Neural cell (in vitro differentiated cells): ENCODE measurements at regions not wholly inside any gene's neighbourhood (a gene's known extent, or its start where the extent isn't known, plus 50 kb on each side); places are given as distances from the start of the nearest gene placed in this dataset.

Source experiments
- H2AFZ ChIP-seq: fragments of 200-600, 300-800 bp; sonication (generic), shearing (Covaris generic); 2 replicates; pipeline ENCODE4 v1.6.0; 2014; ENCODE audit warnings: low read depth, mild to moderate bottlenecking, antibody characterized with exemption, low read length, moderate library complexity
- H3F3A ChIP-seq: fragments of 200-600 bp; shearing (Covaris generic); 2 replicates; pipeline ENCODE4 v1.6.1; 2016; ENCODE audit warnings: mild to moderate bottlenecking, moderate library complexity, mixed read lengths, antibody characterized with exemption, low read length; ENCODE audit not compliant: insufficient read depth, poor library complexity, severe bottlenecking
- H3K27ac ChIP-seq: fragments of 200-600, 300-800 bp; sonication (generic), shearing (Covaris generic); 2 replicates; pipeline ENCODE4 v1.5.1; 2014; ENCODE audit warnings: mild to moderate bottlenecking, low read length, moderate library complexity
- H3K27me3 ChIP-seq: fragments of 300-800, 200-600 bp; sonication (generic), shearing (Covaris generic); 2 replicates; pipeline ENCODE4 v1.6.0; 2014; ENCODE audit warnings: mild to moderate bottlenecking, low read depth, low read length, moderate library complexity; ENCODE audit not compliant: insufficient read depth
- H3K36me3 ChIP-seq: fragments of 300-800, 200-600 bp; sonication (generic), shearing (Covaris generic); 2 replicates; pipeline ENCODE4 v1.5.1; 2014; ENCODE audit warnings: mild to moderate bottlenecking, antibody characterized with exemption, low read length, moderate library complexity; ENCODE audit not compliant: insufficient read depth
- H3K4me2 ChIP-seq: fragments of 300-800, 200-600 bp; sonication (generic), shearing (Covaris generic); 2 replicates; pipeline ENCODE4 v1.6.0; 2014; ENCODE audit warnings: mild to moderate bottlenecking, low read length
- H3K4me3 ChIP-seq: fragments of 300-800, 200-600 bp; sonication (generic), shearing (Covaris generic); 2 replicates; pipeline ENCODE4 v1.5.1; 2014; ENCODE audit warnings: mild to moderate bottlenecking, low read length, moderate library complexity
- H3K79me2 ChIP-seq: fragments of 200-600 bp; shearing (Covaris generic); replicated peaks from 2 replicates; pipeline ENCODE4 v1.6.0; 2014; ENCODE audit warnings: mild to moderate bottlenecking, low read length, moderate library complexity; ENCODE audit not compliant: insufficient read depth
- H3K9ac ChIP-seq: fragments of 300-800, 200-600 bp; sonication (generic), shearing (Covaris generic); 2 replicates; pipeline ENCODE4 v1.6.1; 2016; ENCODE audit warnings: mild to moderate bottlenecking, low read length, mixed read lengths
- H3K9me2 ChIP-seq: fragments of 200-600 bp; shearing (Covaris generic); 2 replicates; pipeline ENCODE4 v1.6.1; 2016; ENCODE audit warnings: mild to moderate bottlenecking, low read length, mixed read lengths; ENCODE audit not compliant: insufficient read depth
- H3K9me3 ChIP-seq: fragments of 200-600, 300-800 bp; sonication (generic), shearing (Covaris generic); 2 replicates; pipeline ENCODE4 v1.6.1; 2016; ENCODE audit warnings: mild to moderate bottlenecking, mixed run types, low read length, moderate library complexity, mixed read lengths
- H4K20me1 ChIP-seq: fragments of 200-600 bp; shearing (Covaris generic); 2 replicates; pipeline ENCODE4 v1.6.1; 2016; ENCODE audit warnings: mild to moderate bottlenecking, mixed run types; ENCODE audit not compliant: insufficient read depth
- CTCF ChIP-seq: fragments of 450-650 bp; IDR thresholded peaks from 2 replicates; pipeline ENCODE4 v1.5.1; 2014; ENCODE audit warnings: antibody characterized with exemption, mild to moderate bottlenecking, moderate library complexity; ENCODE audit not compliant: poor library complexity, severe bottlenecking
- EP300 ChIP-seq: fragments of 450-650 bp; conservative IDR thresholded peaks from 2 replicates; pipeline ENCODE4 v1.6.1; 2014; ENCODE audit warnings: antibody characterized with exemption, mild to moderate bottlenecking, moderate library complexity; ENCODE audit not compliant: poor library complexity, severe bottlenecking
- EZH2 ChIP-seq: fragments of 200-600, 300-800 bp; shearing (Covaris generic), sonication (generic); IDR thresholded peaks from 2 replicates; pipeline ENCODE4 v1.6.1; 2014; ENCODE audit warnings: antibody characterized with exemption, low read length, borderline replicate concordance, mild to moderate bottlenecking; ENCODE audit not compliant: insufficient read depth, poor library complexity, severe bottlenecking
- MXI1 ChIP-seq: fragments of 450-650 bp; conservative IDR thresholded peaks from 2 replicates; pipeline ENCODE4 v1.6.1; 2014; ENCODE audit warnings: antibody characterized with exemption, mild to moderate bottlenecking; ENCODE audit not compliant: poor library complexity, severe bottlenecking
- POLR2AphosphoS5 ChIP-seq: IDR thresholded peaks from 2 replicates; pipeline ENCODE4 v1.6.1; 2012
- RAD21 ChIP-seq: fragments of 450-650 bp; conservative IDR thresholded peaks from 2 replicates; pipeline ENCODE4 v1.6.1; 2014; ENCODE audit warnings: antibody characterized with exemption, mild to moderate bottlenecking, moderate library complexity
- REST ChIP-seq: IDR thresholded peaks from 2 replicates; pipeline ENCODE4 v1.6.1; 2012; ENCODE audit warnings: borderline replicate concordance
- SMC3 ChIP-seq: fragments of 450-650 bp; conservative IDR thresholded peaks from 2 replicates; pipeline ENCODE4 v1.6.1; 2014; ENCODE audit warnings: antibody characterized with exemption, mild to moderate bottlenecking, moderate library complexity; ENCODE audit not compliant: poor library complexity
- TAF1 ChIP-seq: IDR thresholded peaks from 2 replicates; pipeline ENCODE4 v1.6.1; 2012; ENCODE audit warnings: low read depth

- Histone ChIP-seq H3K9me3 (no peaks in the 10 kb centered on the region), H3K9ac (no peak overlapping the region), H3K36me3 (no peaks in the 10 kb centered on the region), H3K9me2 (no peaks in the 10 kb centered on the region), H3K4me3 (no peak overlapping the region), H4K20me1 (no peaks in the 10 kb centered on the region), H3K4me2 (no peak overlapping the region), H3K79me2 (no peaks in the 10 kb centered on the region), H3F3A (no peaks in the 10 kb centered on the region), H3K27ac (no peak overlapping the region), H2AFZ (no peak overlapping the region), H3K27me3 (no peaks in the 10 kb centered on the region)
- TF ChIP-seq EZH2 (no peak), REST (no peak), CTCF (no peak), POLR2AphosphoS5 (no peak), MXI1 (no peak), RAD21 (no peak), TAF1 (no peak), SMC3 (no peak), EP300 (no peak)
These were observed 152.3 kb downstream of the ADAM29 start for GRCh38 chr4:175070444-175070843.

GRCh38 chr4:175071123-175071522, 153.0 kb downstream of the ADAM29 start:
- H3K27me3 ChIP-seq = no peaks in the 10 kb centered on the region
- H3K79me2 ChIP-seq = no peaks in the 10 kb centered on the region
- H3K9me2 ChIP-seq = no peaks in the 10 kb centered on the region
- H3K4me2 ChIP-seq = no peak overlapping the region
- no peaks in the 10 kb centered on the region for H3K36me3 ChIP-seq
- no peaks in the 10 kb centered on the region for H4K20me1 ChIP-seq
- H2AFZ ChIP-seq = no peak overlapping the region
- no peak for TF ChIP-seq SMC3
- TF ChIP-seq TAF1 = no peak
- no peak for TF ChIP-seq MXI1
- TF ChIP-seq EP300 = no peak
- TF ChIP-seq CTCF = no peak
- no peak for TF ChIP-seq RAD21
- TF ChIP-seq REST = no peak
- no peak for TF ChIP-seq POLR2AphosphoS5
- H3F3A ChIP-seq = no peaks in the 10 kb centered on the region
- H3K27ac ChIP-seq = no peak overlapping the region
- H3K4me3 ChIP-seq = no peak overlapping the region
- no peaks in the 10 kb centered on the region for H3K9me3 ChIP-seq
- H3K9ac ChIP-seq = no peak overlapping the region
